ENCODE measurements at regions not wholly inside any gene's neighbourhood (a gene's known extent, or its start where the extent isn't known, plus 50 kb on each side); places are given as distances from the start of the nearest gene placed in this dataset.

DNA sequence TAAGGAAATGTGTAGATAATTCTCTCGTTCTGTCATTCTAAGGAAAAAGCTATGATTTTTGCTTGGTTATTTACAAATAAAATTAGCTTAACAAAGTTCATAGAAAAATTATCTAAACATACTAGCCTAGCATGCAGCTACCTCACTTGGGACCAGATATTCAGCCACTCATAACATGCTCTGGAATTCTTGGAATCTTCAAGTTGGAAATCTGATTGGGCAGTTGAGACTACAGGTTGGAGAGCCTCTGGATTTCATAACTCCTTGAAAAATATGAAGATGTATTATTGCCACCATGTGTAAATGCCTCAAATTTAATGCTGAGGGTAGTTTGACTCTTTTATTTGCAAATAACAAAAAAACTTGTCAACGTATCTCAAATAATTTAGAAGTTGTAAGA is 132.2 kb upstream of the GULP1 start:
- no peak for ATAC-seq
- 82 to 94% (median 83%) methylated on average over 2 of the region's 2 CpGs for WGBS, 4 donors
- no peak overlapping the region for H3K4me3 ChIP-seq
- no peaks in the 10 kb centered on the region for H3K27me3 ChIP-seq
- H3K36me3 ChIP-seq, result no peaks in the 10 kb centered on the region
- H3K4me1 ChIP-seq, result no peaks in the 10 kb centered on the region
- DNase-seq, result no peak
- TF ChIP-seq POLR2A (IDR thresholded peaks at IDR 0.05), result no peak
- TF ChIP-seq, protein P1, sequence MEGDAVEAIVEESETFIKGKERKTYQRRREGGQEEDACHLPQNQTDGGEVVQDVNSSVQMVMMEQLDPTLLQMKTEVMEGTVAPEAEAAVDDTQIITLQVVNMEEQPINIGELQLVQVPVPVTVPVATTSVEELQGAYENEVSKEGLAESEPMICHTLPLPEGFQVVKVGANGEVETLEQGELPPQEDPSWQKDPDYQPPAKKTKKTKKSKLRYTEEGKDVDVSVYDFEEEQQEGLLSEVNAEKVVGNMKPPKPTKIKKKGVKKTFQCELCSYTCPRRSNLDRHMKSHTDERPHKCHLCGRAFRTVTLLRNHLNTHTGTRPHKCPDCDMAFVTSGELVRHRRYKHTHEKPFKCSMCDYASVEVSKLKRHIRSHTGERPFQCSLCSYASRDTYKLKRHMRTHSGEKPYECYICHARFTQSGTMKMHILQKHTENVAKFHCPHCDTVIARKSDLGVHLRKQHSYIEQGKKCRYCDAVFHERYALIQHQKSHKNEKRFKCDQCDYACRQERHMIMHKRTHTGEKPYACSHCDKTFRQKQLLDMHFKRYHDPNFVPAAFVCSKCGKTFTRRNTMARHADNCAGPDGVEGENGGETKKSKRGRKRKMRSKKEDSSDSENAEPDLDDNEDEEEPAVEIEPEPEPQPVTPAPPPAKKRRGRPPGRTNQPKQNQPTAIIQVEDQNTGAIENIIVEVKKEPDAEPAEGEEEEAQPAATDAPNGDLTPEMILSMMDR (IDR thresholded peaks at IDR 0.05), result no peak
- intact Hi-C loops (cut with DNase I), result no loop called here
- H3K9me3 ChIP-seq, result no peaks in the 10 kb centered on the region
- H3K27ac ChIP-seq, result no peak overlapping the region

DNA sequence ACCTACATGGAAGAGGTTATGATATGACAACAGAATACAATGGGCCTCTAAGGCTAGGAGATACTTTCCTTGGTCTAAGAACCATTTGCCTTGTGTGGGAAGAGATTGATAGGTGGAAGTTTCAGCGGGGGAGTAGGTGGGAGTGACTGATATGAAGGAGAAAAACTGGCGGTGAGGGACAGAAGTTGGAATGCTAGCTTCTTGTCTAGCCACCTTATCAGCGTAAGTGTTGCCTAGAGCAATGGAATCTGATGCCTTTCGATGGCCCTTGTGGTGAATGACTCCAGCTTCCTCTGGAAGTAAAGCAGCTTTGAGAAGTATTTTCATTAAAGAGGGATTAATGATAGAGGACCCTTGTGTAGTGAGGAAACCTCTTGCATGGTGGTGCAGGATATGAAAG is 121.3 kb upstream of the GULP1 start:
- no peak for DNase-seq
- H3K4me3 ChIP-seq, result no peak overlapping the region
- H3K9me3 ChIP-seq, result no peaks in the 10 kb centered on the region
- no peaks in the 10 kb centered on the region for H3K36me3 ChIP-seq
- intact Hi-C loops (cut with DNase I), result no loop called here
- H3K27ac ChIP-seq, result no peak overlapping the region
- H3K4me1 ChIP-seq, result no peaks in the 10 kb centered on the region
- ATAC-seq, result no peak
- TF ChIP-seq POLR2A (IDR thresholded peaks at IDR 0.05), result no peak
- TF ChIP-seq, protein P1 (IDR thresholded peaks at IDR 0.05), result no peak
- 50 to 62% (median 54%) methylated on average over 4 of the region's 4 CpGs for WGBS, 4 donors
- no peaks in the 10 kb centered on the region for H3K27me3 ChIP-seq

DNA sequence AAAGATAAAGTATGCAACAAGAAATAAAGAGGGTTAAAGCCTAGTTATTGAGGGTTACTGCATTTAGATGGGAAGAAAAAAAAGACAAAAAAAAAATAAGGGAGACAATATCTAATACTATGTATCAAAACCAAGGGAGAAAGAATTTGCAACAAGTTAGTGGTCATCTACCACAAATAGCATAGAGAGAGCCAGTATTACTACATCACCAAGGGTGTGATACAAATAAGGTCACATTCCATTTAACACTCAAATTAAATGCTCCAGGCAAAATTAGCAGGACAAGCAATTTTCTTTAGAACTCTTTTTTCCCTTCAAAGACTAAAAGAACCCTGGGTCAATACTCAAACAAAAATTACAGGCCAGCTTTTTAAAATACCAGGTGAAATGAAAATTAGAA is 115.1 kb upstream of the GULP1 start:
- Histone ChIP-seq H3K4me1 (no peaks in the 10 kb centered on the region), H3K4me3 (no peak overlapping the region), H3K27ac (no peak overlapping the region), H3K36me3 (no peaks in the 10 kb centered on the region), H3K27me3 (no peaks in the 10 kb centered on the region), H3K9me3 (no peaks in the 10 kb centered on the region)
- DNase-seq (no peak), ATAC-seq (no peak)
- TF ChIP-seq POLR2A (IDR thresholded peaks at IDR 0.05), result no peak
- TF ChIP-seq, protein P1 (IDR thresholded peaks at IDR 0.05), result no peak
- intact Hi-C loops (cut with DNase I), result no loop called here

DNA sequence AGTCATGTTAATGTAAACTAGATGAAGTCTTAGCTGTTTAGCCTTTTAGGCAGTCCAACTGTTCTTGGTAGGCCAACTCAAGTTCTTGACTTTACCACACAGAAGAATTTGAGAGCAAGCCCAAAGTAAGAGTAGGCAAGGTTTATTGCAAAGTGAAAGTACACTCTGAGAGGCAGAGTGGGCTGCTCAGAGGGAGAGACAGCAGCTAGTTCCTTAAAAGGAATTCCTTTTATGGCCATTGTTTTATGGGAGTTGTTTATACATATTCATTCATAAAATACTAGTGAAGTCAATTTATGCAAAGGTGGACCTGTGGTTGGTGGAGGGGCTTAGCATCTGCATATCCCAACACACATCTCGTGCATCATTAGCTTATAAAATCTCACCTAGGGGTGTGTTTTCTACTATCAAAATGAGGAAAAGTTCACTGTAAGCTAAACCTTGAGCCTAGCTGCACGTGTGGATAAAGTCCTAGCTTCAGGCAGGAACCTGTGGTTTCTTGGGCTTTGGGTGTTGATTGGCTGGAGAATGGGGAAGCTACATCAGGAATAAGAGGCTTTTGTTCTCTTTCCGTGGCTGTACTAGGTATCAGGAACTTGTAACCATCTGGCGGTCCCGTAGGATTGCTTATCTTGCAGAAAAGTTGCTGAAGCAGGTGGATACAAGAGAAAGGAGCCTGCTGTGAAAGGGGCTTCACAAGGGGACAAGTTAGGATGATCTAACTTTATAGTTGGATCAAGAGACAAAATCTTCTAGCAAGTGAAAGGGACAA is 110.4 kb upstream of the GULP1 start:
- no peak overlapping the region for H3K4me3 ChIP-seq
- 46 to 65% (median 52%) methylated on average over 5 of the region's 5 CpGs for WGBS, 4 donors
- H3K36me3 ChIP-seq, result no peaks in the 10 kb centered on the region
- no peak for TF ChIP-seq POLR2A (IDR thresholded peaks at IDR 0.05)
- TF ChIP-seq, protein P1 (IDR thresholded peaks at IDR 0.05), result no peak
- intact Hi-C loops (cut with DNase I), result no loop called here
- no peaks in the 10 kb centered on the region for H3K27me3 ChIP-seq
- H3K27ac ChIP-seq, result no peak overlapping the region
- no peak for DNase-seq
- no peaks in the 10 kb centered on the region for H3K9me3 ChIP-seq
- no peaks in the 10 kb centered on the region for H3K4me1 ChIP-seq
- ATAC-seq, result no peak

Data from heart left ventricle (tissue), 16 donors.